ENCODE measurements at regions not wholly inside any gene's neighbourhood (a gene's known extent, or its start where the extent isn't known, plus 50 kb on each side); places are given as distances from the start of the nearest gene placed in this dataset.
"Not testable (repeated sequence)": the region's sequence is repeated elsewhere in the genome, so short reads cannot be mapped to it uniquely, and the experiment has no call there.

GRCh38 chr9:28491121-28491520 lies 917.8 kb upstream of the C9orf72 start:
- no peak for DNase-seq (ENCODE audit: extremely low spot score, insufficient read length, low read depth)
- FAIRE-seq = no peak

GRCh38 chr9:28498168-28498567 lies 924.9 kb upstream of the C9orf72 start:
- not testable (repeated sequence) for DNase-seq (ENCODE audit: extremely low spot score, insufficient read length, low read depth); FAIRE-seq

GRCh38 chr9:28502189-28502588 lies 928.9 kb upstream of the C9orf72 start:
- FAIRE-seq (no peak), DNase-seq (ENCODE audit: extremely low spot score, insufficient read length, low read depth) (no peak)

DNA sequence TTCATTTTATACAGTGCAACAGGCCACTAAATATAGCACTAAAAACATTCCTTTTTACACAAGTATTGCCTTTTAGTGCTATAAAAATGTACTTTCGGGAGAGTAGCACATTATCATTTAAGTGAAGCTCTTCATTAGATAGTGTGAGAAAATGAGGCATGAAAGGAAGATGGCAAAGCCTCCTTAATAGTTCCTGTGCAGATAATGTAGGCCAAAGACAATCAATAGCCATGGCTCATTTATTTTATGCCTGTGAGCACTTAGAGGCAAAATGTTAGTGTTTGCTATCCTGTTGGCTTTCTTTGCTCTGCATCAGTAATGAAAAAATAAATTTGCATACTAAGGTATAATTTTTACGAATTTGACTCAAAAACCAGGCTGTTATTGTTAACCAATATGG lies 929.5 kb upstream of the C9orf72 start:
- no peak for DNase-seq (ENCODE audit: extremely low spot score, insufficient read length, low read depth)
- no peak for FAIRE-seq

GRCh38 chr9:28503573-28503972 lies 930.3 kb upstream of the C9orf72 start:
- no peak for FAIRE-seq
- DNase-seq (ENCODE audit: extremely low spot score, insufficient read length, low read depth) = no peak

DNA sequence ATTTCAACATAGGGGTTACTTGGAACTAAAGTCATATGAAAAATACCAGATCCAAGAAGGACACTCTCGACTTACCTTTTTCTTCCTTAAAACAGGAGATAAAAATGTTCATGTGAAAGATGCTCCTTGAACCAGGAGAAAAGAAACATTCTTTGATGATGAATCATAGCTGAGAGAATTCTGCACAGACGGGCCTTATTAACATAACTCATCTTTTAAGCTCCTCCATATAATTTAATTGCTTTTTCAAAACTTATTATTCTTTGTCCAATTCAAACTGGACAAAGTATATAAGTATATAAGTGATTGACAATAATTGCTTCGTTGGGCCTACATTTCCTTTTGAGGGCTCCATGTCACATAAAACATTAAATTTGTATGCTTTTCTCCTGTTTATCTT lies 945.2 kb upstream of the C9orf72 start:
- FAIRE-seq (no peak), DNase-seq (ENCODE audit: extremely low spot score, insufficient read length, low read depth) (no peak)

DNA sequence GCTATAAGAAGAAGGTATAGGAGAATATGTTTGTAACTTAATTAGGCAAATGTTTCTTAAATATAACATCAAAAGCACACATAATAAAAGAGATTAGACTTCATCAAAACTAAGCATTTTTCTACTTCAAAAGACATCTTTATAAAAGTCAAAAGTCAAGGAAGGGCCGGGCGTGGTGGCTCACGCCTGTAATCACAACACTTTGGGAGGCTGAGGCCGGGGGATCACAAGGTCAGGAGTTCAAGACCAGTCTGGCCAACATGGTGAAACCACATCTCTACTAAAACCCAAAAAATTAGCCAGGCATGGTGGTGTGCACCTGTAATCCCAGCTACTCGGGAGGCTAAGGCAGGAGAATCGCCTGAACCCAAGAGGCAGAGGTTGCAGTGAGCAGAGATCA lies 951.0 kb upstream of the C9orf72 start:
- not testable (repeated sequence) for DNase-seq (ENCODE audit: extremely low spot score, insufficient read length, low read depth); FAIRE-seq

DNA sequence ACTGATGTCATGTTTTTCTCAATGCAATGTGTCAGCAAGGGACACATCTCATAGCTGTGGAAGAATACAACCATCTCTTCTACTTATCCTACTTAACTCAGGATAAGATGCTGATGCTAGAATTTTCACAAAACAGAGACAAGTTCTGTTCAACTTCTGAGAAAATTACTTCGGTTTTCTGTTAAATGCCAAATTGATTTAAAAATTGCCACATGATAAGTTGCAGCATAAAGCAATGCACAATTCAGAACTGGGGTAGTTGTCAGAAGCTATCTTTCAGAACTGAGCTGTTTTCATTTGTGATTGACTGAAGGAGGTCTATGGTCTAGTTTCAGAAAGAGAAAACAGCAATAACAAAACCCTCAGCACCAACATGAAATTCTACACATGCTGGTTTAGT lies 954.8 kb upstream of the C9orf72 start:
- DNase-seq (ENCODE audit: extremely low spot score, insufficient read length, low read depth) = no peak
- FAIRE-seq = no peak

DNA sequence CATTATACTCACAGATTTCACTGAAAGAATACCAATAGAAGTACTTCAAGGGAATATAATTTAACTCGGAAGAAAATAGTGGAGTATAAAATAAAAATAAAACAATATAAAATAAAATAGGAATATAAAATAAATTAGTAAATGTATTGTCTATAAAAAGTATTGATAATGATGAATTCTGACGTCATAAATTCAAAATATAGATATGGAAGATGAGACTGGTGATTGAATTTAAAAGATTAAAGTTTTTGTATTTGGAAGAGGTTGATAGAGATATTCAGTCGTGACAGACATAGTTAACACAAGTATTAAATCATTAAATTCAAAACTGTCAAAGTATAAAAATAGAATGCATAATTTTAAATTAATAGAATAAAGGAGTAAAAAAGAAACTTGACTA lies 964.9 kb upstream of the C9orf72 start:
- FAIRE-seq (no peak), DNase-seq (ENCODE audit: extremely low spot score, insufficient read length, low read depth) (no peak)

GRCh38 chr9:28539434-28540070 lies 966.3 kb upstream of the C9orf72 start:
- no peak for DNase-seq (ENCODE audit: extremely low spot score, insufficient read length, low read depth)
- FAIRE-seq = no peak

- no peak for FAIRE-seq
- DNase-seq (ENCODE audit: extremely low spot score, insufficient read length, low read depth) = no peak
Measured at GRCh38 chr9:28542928-28543327, 969.6 kb upstream of the C9orf72 start.

DNA sequence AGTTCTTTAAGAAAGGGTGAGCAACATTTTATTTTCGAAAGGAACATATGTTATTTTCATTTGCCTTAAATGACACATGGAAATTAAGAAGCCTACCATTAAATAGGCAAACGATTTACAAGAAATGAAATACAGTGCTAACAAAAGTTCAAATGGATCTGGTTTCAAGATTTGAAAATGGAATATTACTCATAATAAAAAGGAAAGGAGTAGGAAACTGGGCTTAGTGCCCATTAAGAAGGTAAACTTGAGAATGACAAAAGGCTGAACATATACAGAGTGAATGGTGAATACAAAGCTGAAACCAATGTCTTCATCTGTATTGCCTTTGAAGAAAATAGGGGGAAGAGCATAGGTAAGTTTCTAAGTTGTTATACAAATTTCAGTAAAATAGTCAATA lies 974.2 kb upstream of the C9orf72 start:
- no peak for DNase-seq (ENCODE audit: extremely low spot score, insufficient read length, low read depth)
- no peak for FAIRE-seq

DNA sequence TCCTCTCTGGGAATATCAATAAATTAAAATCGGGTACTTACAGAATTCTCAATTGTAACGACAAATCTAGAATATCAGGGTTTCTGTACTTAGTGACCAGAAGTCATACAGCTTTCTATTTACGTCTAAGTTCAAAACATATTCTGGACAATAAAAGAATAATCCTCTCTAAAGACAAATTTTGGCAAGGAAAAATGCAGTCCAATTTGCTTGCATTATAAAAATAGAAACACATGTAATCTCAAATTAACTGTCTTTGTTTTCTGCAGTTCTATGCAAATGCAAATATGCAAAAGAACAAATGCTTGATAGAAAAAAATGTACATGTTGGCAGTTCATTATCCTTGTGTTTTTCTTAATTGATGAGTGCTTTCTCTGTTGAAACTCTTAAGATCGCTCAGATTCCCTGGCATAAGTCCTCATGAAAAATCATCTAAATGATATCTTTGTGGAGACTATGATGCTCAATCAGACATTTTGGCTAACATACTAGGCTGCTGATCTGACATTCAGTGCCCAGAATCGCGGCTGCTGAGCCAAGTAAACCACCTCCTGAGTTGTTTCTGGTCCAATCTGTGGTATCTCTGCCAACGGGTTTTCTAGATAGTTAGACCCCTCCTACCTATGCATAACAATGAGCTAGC lies 990.1 kb upstream of the C9orf72 start:
- no peak for FAIRE-seq
- DNase-seq (ENCODE audit: extremely low spot score, insufficient read length, low read depth) = no peak

DNA sequence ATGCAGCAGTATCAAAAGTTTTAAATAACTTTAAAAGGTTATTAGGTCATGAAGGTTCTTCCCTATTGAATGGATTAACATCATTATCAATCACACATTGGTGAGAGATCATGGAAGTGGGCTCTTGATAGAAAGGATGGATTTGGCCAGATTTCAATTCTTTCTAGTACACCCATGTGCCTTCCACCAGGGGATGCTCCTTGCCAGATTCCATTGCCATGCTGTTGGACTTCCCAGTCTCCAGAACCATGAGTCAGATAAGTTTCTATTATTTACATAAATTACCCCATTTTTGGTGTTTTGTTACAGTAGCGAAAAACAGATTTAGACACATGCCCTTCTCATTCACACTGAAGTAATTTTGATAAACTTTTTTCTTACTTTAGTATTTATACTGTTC lies 1010.6 kb upstream of the C9orf72 start:
- no peak for FAIRE-seq

GRCh38 chr9:28584542-28584941 lies 1011.3 kb upstream of the C9orf72 start:
- no peak for DNase-seq (ENCODE audit: extremely low spot score, insufficient read length, low read depth)
- FAIRE-seq = no peak

More for the DNA sequence above, 1010.6 kb upstream of the C9orf72 start:
- DNase-seq (ENCODE audit: extremely low spot score, insufficient read length, low read depth) = no peak

- DNase-seq (ENCODE audit: extremely low spot score, insufficient read length, low read depth) (no peak), FAIRE-seq (no peak)
Measured at GRCh38 chr9:28587052-28587451, 1013.8 kb upstream of the C9orf72 start.

DNA sequence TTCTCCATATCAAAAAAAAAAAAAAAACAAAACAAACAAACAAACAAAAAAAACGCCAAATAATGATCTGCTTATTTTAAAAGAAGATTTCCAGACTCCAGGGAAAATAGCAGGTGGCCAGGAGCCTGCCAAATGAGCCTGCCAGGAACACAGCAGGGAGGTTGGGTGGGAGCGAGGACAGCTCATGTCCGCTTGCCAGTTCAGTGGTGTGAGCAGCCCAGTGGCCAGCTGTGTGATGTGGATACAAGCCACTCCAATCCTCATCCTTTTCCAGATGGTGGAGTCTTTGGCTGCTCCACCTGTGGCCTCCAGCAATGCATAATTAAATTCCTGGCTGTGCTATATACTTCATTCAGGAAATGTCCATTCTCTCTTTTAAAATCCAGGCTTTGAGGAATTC lies 1025.1 kb upstream of the C9orf72 start:
- FAIRE-seq (no peak), DNase-seq (ENCODE audit: extremely low spot score, insufficient read length, low read depth) (no peak)

- FAIRE-seq = no peak
- no peak for DNase-seq (ENCODE audit: extremely low spot score, insufficient read length, low read depth)
Measured at GRCh38 chr9:28600226-28600625, 1026.9 kb upstream of the C9orf72 start.

DNA sequence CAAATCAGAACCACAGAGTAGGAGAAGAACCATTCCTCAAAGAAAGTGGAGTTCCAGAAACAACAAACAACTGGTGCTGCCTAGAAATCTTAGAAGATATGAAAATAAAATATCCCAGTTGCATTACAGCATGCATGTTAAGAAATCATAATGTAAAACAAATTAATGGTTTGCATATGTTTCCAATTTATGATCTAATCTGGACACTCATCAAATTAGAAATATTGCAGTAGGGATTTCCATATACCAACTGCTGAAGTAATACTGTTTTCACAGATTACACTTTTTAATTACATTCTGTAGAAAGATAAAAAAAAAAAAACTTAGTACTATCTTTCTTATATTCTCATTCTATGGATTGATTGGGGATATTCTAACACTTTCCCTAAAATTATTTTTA lies 1034.6 kb upstream of the C9orf72 start:
- no peak for DNase-seq (ENCODE audit: extremely low spot score, insufficient read length, low read depth)
- no peak for FAIRE-seq

- no peak for FAIRE-seq
- DNase-seq (ENCODE audit: extremely low spot score, insufficient read length, low read depth) = no peak
Measured at GRCh38 chr9:28610339-28610738, 1037.1 kb upstream of the C9orf72 start.

GRCh38 chr9:28616310-28616709 lies 1043.0 kb upstream of the C9orf72 start:
- FAIRE-seq = no peak
- no peak for DNase-seq (ENCODE audit: extremely low spot score, insufficient read length, low read depth)

GRCh38 chr9:28620011-28620410 lies 1046.7 kb upstream of the C9orf72 start:
- FAIRE-seq = no peak

More at GRCh38 chr9:28620011-28620410, 1046.7 kb upstream of the C9orf72 start:
- no peak for DNase-seq (ENCODE audit: extremely low spot score, insufficient read length, low read depth)

Measured in GM18507 (cell line).